ENCODE measurements at regions not wholly inside any gene's neighbourhood (a gene's known extent, or its start where the extent isn't known, plus 50 kb on each side); places are given as distances from the start of the nearest gene placed in this dataset.

DNA sequence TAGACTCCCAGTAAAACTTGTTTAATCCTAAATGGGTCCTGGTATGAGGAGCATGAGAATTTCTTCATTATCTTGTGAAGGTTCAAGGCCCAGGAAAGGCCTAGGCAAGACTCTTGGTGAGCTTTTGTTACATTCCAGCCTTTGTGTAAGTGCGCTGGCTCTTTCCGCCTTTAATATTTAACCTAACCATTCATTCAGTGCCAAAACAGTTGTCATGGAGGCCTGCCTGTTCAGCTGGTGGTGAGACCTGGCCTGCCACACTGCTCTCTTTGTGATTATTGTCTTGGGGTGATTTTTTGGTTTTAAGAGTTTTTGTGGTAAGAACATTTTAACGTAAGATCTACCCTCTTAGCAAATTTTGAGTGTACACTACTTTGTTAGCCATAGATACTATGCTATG is 127.5 kb upstream of the WWC1 start:
- TF ChIP-seq, protein P1, sequence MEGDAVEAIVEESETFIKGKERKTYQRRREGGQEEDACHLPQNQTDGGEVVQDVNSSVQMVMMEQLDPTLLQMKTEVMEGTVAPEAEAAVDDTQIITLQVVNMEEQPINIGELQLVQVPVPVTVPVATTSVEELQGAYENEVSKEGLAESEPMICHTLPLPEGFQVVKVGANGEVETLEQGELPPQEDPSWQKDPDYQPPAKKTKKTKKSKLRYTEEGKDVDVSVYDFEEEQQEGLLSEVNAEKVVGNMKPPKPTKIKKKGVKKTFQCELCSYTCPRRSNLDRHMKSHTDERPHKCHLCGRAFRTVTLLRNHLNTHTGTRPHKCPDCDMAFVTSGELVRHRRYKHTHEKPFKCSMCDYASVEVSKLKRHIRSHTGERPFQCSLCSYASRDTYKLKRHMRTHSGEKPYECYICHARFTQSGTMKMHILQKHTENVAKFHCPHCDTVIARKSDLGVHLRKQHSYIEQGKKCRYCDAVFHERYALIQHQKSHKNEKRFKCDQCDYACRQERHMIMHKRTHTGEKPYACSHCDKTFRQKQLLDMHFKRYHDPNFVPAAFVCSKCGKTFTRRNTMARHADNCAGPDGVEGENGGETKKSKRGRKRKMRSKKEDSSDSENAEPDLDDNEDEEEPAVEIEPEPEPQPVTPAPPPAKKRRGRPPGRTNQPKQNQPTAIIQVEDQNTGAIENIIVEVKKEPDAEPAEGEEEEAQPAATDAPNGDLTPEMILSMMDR (IDR thresholded peaks at IDR 0.05; ENCODE audit: insufficient read depth, low read length, poor library complexity, severe bottlenecking) = no peak
- no peak for TF ChIP-seq EZH2phosphoT487 (conservative IDR thresholded peaks at IDR 0.05; ENCODE audit: low read length)

Measured in SU-DHL-6 (cell line).